HG03066 (cell line): ENCODE measurements at regions not wholly inside any gene's neighbourhood (a gene's known extent, or its start where the extent isn't known, plus 50 kb on each side); places are given as distances from the start of the nearest gene placed in this dataset.

Experiments used
- ATAC-seq: cut with Tn5 transposase; IDR thresholded peaks from one replicate; pipeline ENCODE4 v1.9.1; 2021; ENCODE audit warnings: low read depth; ENCODE audit not compliant: unreplicated experiment

GRCh38 chr21:36532769-36533467, 53.0 kb upstream of the CLDN14 start:
- ATAC-seq = no peak

GRCh38 chr21:36533468-36533848, 53.5 kb upstream of the CLDN14 start:
- ATAC-seq = no peak

GRCh38 chr21:36534656-36535055, 54.7 kb upstream of the CLDN14 start:
- ATAC-seq = no peak

- ATAC-seq = peak; percentile 82
Observed at GRCh38 chr21:36535618-36536241, 55.8 kb upstream of the CLDN14 start.

GRCh38 chr21:36538761-36539160, 58.8 kb upstream of the CLDN14 start:
- ATAC-seq = no peak

- ATAC-seq = no peak
Observed at GRCh38 chr21:36539434-36540150, 59.7 kb upstream of the CLDN14 start.

GRCh38 chr21:36540700-36541099, 60.8 kb upstream of the CLDN14 start:
- no peak for ATAC-seq

GRCh38 chr21:36541721-36542139, 61.8 kb upstream of the CLDN14 start:
- ATAC-seq = no peak

- peak; percentile 69 for ATAC-seq
Observed at GRCh38 chr21:36542312-36543101, 62.6 kb upstream of the CLDN14 start.

- ATAC-seq = no peak
Observed at GRCh38 chr21:36543924-36544323, 64.0 kb upstream of the CLDN14 start.

- ATAC-seq = no peak
Observed at GRCh38 chr21:36544545-36544944, 64.6 kb upstream of the CLDN14 start.

GRCh38 chr21:36545776-36546511, 66.0 kb upstream of the CLDN14 start:
- no peak for ATAC-seq

GRCh38 chr21:36547464-36547863, 67.5 kb upstream of the CLDN14 start:
- ATAC-seq = no peak

GRCh38 chr21:36548866-36549265, 68.9 kb upstream of the CLDN14 start:
- no peak for ATAC-seq

GRCh38 chr21:36549470-36549869, 69.5 kb upstream of the CLDN14 start:
- ATAC-seq = no peak

- no peak for ATAC-seq
Observed at GRCh38 chr21:36550761-36551160, 70.8 kb upstream of the CLDN14 start.

GRCh38 chr21:36551321-36551720, 71.4 kb upstream of the CLDN14 start:
- ATAC-seq = no peak

- ATAC-seq = no peak
Observed at GRCh38 chr21:36551731-36552433, 72.0 kb upstream of the CLDN14 start.

- ATAC-seq = no peak
Observed at GRCh38 chr21:36552434-36552785, 72.5 kb upstream of the CLDN14 start.

- no peak for ATAC-seq
Observed at GRCh38 chr21:36553406-36553805, 73.5 kb upstream of the CLDN14 start.
